Hepatocyte (in vitro differentiated cells): ENCODE measurements at regions not wholly inside any gene's neighbourhood (a gene's known extent, or its start where the extent isn't known, plus 50 kb on each side); places are given as distances from the start of the nearest gene placed in this dataset.

ENCODE experiments used
- DNase-seq: peaks from one replicate; pipeline ENCODE4 v3.0.0-alpha.2; 2016; ENCODE audit warnings: low spot score
- H2AFZ ChIP-seq: fragments of 200-600 bp; sonication (generic); 2 replicates; pipeline ENCODE4 v1.6.0; 2016; ENCODE audit warnings: antibody characterized with exemption, mild to moderate bottlenecking
- H3K27ac ChIP-seq: fragments of 200-600 bp; sonication (generic); 2 replicates; pipeline ENCODE4 v1.5.1; 2016; ENCODE audit warnings: mild to moderate bottlenecking
- H3K27me3 ChIP-seq: fragments of 200-600 bp; sonication (generic); 2 replicates; pipeline ENCODE4 v1.6.1; 2016
- H3K36me3 ChIP-seq: fragments of 200-600 bp; sonication (generic); replicated peaks from 2 replicates; pipeline ENCODE4 v1.5.1; 2016; ENCODE audit warnings: low read depth; ENCODE audit not compliant: insufficient read depth
- H3K4me1 ChIP-seq: fragments of 200-600 bp; sonication (generic); 2 replicates; pipeline ENCODE4 v1.5.1; 2016; ENCODE audit warnings: mild to moderate bottlenecking, moderate library complexity; ENCODE audit not compliant: insufficient read depth
- H3K4me2 ChIP-seq: fragments of 200-600 bp; sonication (generic); 2 replicates; pipeline ENCODE4 v1.6.0; 2016
- H3K4me3 ChIP-seq: fragments of 200-600 bp; sonication (generic); 2 replicates; pipeline ENCODE4 v1.5.1; 2016; ENCODE audit warnings: mild to moderate bottlenecking
- H3K79me2 ChIP-seq: fragments of 200-600 bp; sonication (generic); 2 replicates; pipeline ENCODE4 v1.6.0; 2017; ENCODE audit warnings: mild to moderate bottlenecking
- H3K9me2 ChIP-seq: fragments of 200-600 bp; sonication (generic); replicated peaks from 2 replicates; pipeline ENCODE4 v1.6.0; 2017; ENCODE audit warnings: mild to moderate bottlenecking; ENCODE audit not compliant: insufficient read depth
- H3K9me3 ChIP-seq: fragments of 200-600 bp; sonication (generic); 2 replicates; pipeline ENCODE4 v1.5.1; 2016; ENCODE audit warnings: low read depth, mild to moderate bottlenecking
- H4K20me1 ChIP-seq: fragments of 200-600 bp; sonication (generic); 2 replicates; pipeline ENCODE4 v1.6.0; 2016; ENCODE audit warnings: mild to moderate bottlenecking; ENCODE audit not compliant: insufficient read depth, poor library complexity, severe bottlenecking
- CTCF ChIP-seq: fragments of 200-600 bp; sonication (generic); IDR thresholded peaks from 2 replicates; pipeline ENCODE4 v1.5.1; 2016; ENCODE audit warnings: antibody characterized with exemption, mild to moderate bottlenecking; ENCODE audit not compliant: poor library complexity
- EZH2 ChIP-seq: fragments of 200-600 bp; sonication (generic); IDR thresholded peaks from 2 replicates; pipeline ENCODE4 v1.6.1; 2016; ENCODE audit warnings: antibody characterized with exemption, mild to moderate bottlenecking, borderline replicate concordance
- EZH2phosphoT487 ChIP-seq: fragments of 200-600 bp; sonication (generic); IDR thresholded peaks from one replicate; pipeline ENCODE4 v1.6.1; 2018; ENCODE audit warnings: antibody characterized with exemption, mild to moderate bottlenecking, low read depth, moderate library complexity; ENCODE audit not compliant: unreplicated experiment, severe bottlenecking
- WGBS: methylation state at CpG from one replicate; pipeline ENCODE4 v1.1.6; 2016; ENCODE audit warnings: low lambda C conversion rate; ENCODE audit errors: missing lambda C conversion rate; 5-methylcytosine and 5-hydroxymethylcytosine counted together

GRCh38 chr4:23590431-23590830, 299.4 kb downstream of the PPARGC1A start:
- no peak for DNase-seq
- Histone ChIP-seq H3K27me3 (no peaks in the 10 kb centered on the region), H3K36me3 (no peaks in the 10 kb centered on the region), H3K79me2 (no peaks in the 10 kb centered on the region), H3K4me3 (no peak overlapping the region), H3K4me1 (no peaks in the 10 kb centered on the region), H2AFZ (no peak overlapping the region), H3K9me2 (no peaks in the 10 kb centered on the region), H3K4me2 (no peak overlapping the region), H3K9me3 (no peaks in the 10 kb centered on the region), H4K20me1 (no peaks in the 10 kb centered on the region), H3K27ac (no peak overlapping the region)
- TF ChIP-seq EZH2phosphoT487 (no peak), EZH2 (no peak), CTCF (no peak)
- 0% methylated on average over 2 of the region's 2 CpGs for WGBS

- H3K4me1 ChIP-seq = no peaks in the 10 kb centered on the region
- no peaks in the 10 kb centered on the region for H3K36me3 ChIP-seq
- H2AFZ ChIP-seq = no peak overlapping the region
- H3K9me2 ChIP-seq = no peaks in the 10 kb centered on the region
- H4K20me1 ChIP-seq = no peaks in the 10 kb centered on the region
- no peaks in the 10 kb centered on the region for H3K9me3 ChIP-seq
- TF ChIP-seq EZH2 (no peak), EZH2phosphoT487 (no peak), CTCF (no peak)
- H3K27me3 ChIP-seq = no peaks in the 10 kb centered on the region
- no peaks in the 10 kb centered on the region for H3K79me2 ChIP-seq
- whole genome bisulfite sequencing = 55% methylated on average over 3 of the region's 3 CpGs
- H3K4me3 ChIP-seq = no peak overlapping the region
- no peak overlapping the region for H3K4me2 ChIP-seq
- DNase-seq = no peak
- H3K27ac ChIP-seq = no peak overlapping the region
These were observed 305.8 kb downstream of the PPARGC1A start for GRCh38 chr4:23584024-23584423.

GRCh38 chr4:23582671-23583070, 307.2 kb downstream of the PPARGC1A start:
- H3K4me3 ChIP-seq = no peak overlapping the region
- H3K27me3 ChIP-seq = no peaks in the 10 kb centered on the region
- no peak overlapping the region for H2AFZ ChIP-seq
- no peaks in the 10 kb centered on the region for H3K4me1 ChIP-seq
- H3K4me2 ChIP-seq = no peak overlapping the region
- H3K9me3 ChIP-seq = no peaks in the 10 kb centered on the region
- H3K27ac ChIP-seq = no peak overlapping the region
- no peaks in the 10 kb centered on the region for H4K20me1 ChIP-seq
- H3K79me2 ChIP-seq = no peaks in the 10 kb centered on the region
- WGBS = 81% methylated on average over 1 of the region's 1 CpG
- no peaks in the 10 kb centered on the region for H3K9me2 ChIP-seq
- TF ChIP-seq CTCF (no peak), EZH2phosphoT487 (no peak), EZH2 (no peak)
- H3K36me3 ChIP-seq = no peaks in the 10 kb centered on the region
- no peak for DNase-seq

- no peak overlapping the region for H3K27ac ChIP-seq
- H4K20me1 ChIP-seq = no peaks in the 10 kb centered on the region
- H2AFZ ChIP-seq = no peak overlapping the region
- H3K4me3 ChIP-seq = no peak overlapping the region
- no peaks in the 10 kb centered on the region for H3K9me3 ChIP-seq
- H3K9me2 ChIP-seq = no peaks in the 10 kb centered on the region
- TF ChIP-seq CTCF = no peak
- TF ChIP-seq EZH2 = no peak
- no peak for TF ChIP-seq EZH2phosphoT487
- 75% methylated on average over 6 of the region's 6 CpGs for WGBS
- H3K4me2 ChIP-seq = no peak overlapping the region
- no peak for DNase-seq
- H3K4me1 ChIP-seq = no peaks in the 10 kb centered on the region
- H3K27me3 ChIP-seq = no peaks in the 10 kb centered on the region
- no peaks in the 10 kb centered on the region for H3K79me2 ChIP-seq
- no peaks in the 10 kb centered on the region for H3K36me3 ChIP-seq
These were observed 310.7 kb downstream of the PPARGC1A start for GRCh38 chr4:23579166-23579565.
